ENCODE measurements at regions not wholly inside any gene's neighbourhood (a gene's known extent, or its start where the extent isn't known, plus 50 kb on each side); places are given as distances from the start of the nearest gene placed in this dataset.
"Not testable (repeated sequence)": the region's sequence is repeated elsewhere in the genome, so short reads cannot be mapped to it uniquely, and the experiment has no call there.

GRCh38 chr3:27637346-27637995, 84.7 kb downstream of the EOMES start:
- Histone ChIP-seq H3K4ac (ENCODE audit: low read depth, low read length) (no peak overlapping the region), H3K27me3 (ENCODE audit: insufficient read depth, low read length) (no peaks in the 10 kb centered on the region), H3K79me1 (ENCODE audit: insufficient read depth, low read depth, low read length, poor library complexity, severe bottlenecking) (no peaks in the 10 kb centered on the region), H2BK20ac (ENCODE audit: low read depth, low read length, poor library complexity, severe bottlenecking) (no peak overlapping the region), H3K79me2 (ENCODE audit: insufficient read depth, low read length) (no peaks in the 10 kb centered on the region), H2AK5ac (ENCODE audit: insufficient read length, low read length) (no peak overlapping the region), H3K9ac (ENCODE audit: extremely low read depth, insufficient read length, low read length) (no peak overlapping the region), H2BK5ac (ENCODE audit: insufficient read length, low read length) (no peak overlapping the region), H3K23me2 (ENCODE audit: insufficient read length, low read depth, low read length, poor library complexity, severe bottlenecking) (no peaks in the 10 kb centered on the region), H3K14ac (ENCODE audit: insufficient read depth, low read length) (no peak overlapping the region), H3K18ac (ENCODE audit: insufficient read length, low read depth, low read length) (no peak overlapping the region), H2BK12ac (ENCODE audit: insufficient read length, low read depth, low read length) (no peak overlapping the region), H3K56ac (ENCODE audit: insufficient read length, low read depth, low read length) (no peak overlapping the region), H4K8ac (replicated peaks; ENCODE audit: insufficient read length, low read depth, low read length) (no peak overlapping the region), H3K27ac (ENCODE audit: insufficient read length, low read depth, low read length) (no peak overlapping the region), H2AFZ (ENCODE audit: low read length) (no peak overlapping the region), H3T11ph (ENCODE audit: low read length) (no peak overlapping the region), H3K4me2 (ENCODE audit: insufficient read depth, insufficient read length, low read length) (no peak overlapping the region), H4K91ac (ENCODE audit: insufficient read length, low read depth, low read length) (no peak overlapping the region), H3K9me3 (ENCODE audit: control insufficient read depth, low read depth, low read length) (no peaks in the 10 kb centered on the region), H2BK15ac (ENCODE audit: low read depth, low read length) (no peak overlapping the region), H2BK120ac (ENCODE audit: low read depth, low read length, poor library complexity, severe bottlenecking) (no peak overlapping the region), H4K20me1 (ENCODE audit: control insufficient read depth, insufficient read depth, insufficient read length) (no peaks in the 10 kb centered on the region), H3K23ac (ENCODE audit: insufficient read length, low read depth, low read length) (no peak overlapping the region), H4K5ac (ENCODE audit: insufficient read length, low read depth, low read length) (no peak overlapping the region), H3K4me1 (ENCODE audit: insufficient read depth, low read length) (no peaks in the 10 kb centered on the region)
- peaks cover 18 to 22% of the 10 kb centered on the region in 2 experiments for H3K4me1 Mint-ChIP-seq
- no peak overlapping the region for H3K4me3 Mint-ChIP-seq
- no peak for DNase-seq
- H3K27ac Mint-ChIP-seq, result peak overlapping the region in 1 of 3 experiments; percentile 37; a peak in 1 of 7 replicates
- no CpG with 5 or more reads among the region's 9 CpGs for WGBS (ENCODE audit: extremely low coverage, insufficient read length, low lambda C conversion rate)
- no peaks in the 10 kb centered on the region for H3K9me3 Mint-ChIP-seq
- H3K27me3 Mint-ChIP-seq (ENCODE audit: low read depth), result peaks cover 11% of the 10 kb centered on the region
- TF ChIP-seq CTCF (conservative IDR thresholded peaks at IDR 0.05), result no peak
- H3K36me3 Mint-ChIP-seq (ENCODE audit: insufficient read depth in 1 of 3, low read depth in 3 of 3), result no peaks in the 10 kb centered on the region

GRCh38 chr3:27635006-27635405, 87.1 kb downstream of the EOMES start:
- not testable (repeated sequence) for H3K27me3 ChIP-seq (ENCODE audit: insufficient read depth, low read length); H3K4me1 ChIP-seq (ENCODE audit: insufficient read depth, low read length); H4K20me1 ChIP-seq (ENCODE audit: control insufficient read depth, insufficient read depth, insufficient read length); H3K23ac ChIP-seq (ENCODE audit: insufficient read length, low read depth, low read length); H4K8ac ChIP-seq (replicated peaks; ENCODE audit: insufficient read length, low read depth, low read length); H3K56ac ChIP-seq (ENCODE audit: insufficient read length, low read depth, low read length); H3K9me3 Mint-ChIP-seq; H2BK20ac ChIP-seq (ENCODE audit: low read depth, low read length, poor library complexity, severe bottlenecking); H2BK15ac ChIP-seq (ENCODE audit: low read depth, low read length); H3K36me3 Mint-ChIP-seq (ENCODE audit: insufficient read depth in 1 of 3, low read depth in 3 of 3); H4K91ac ChIP-seq (ENCODE audit: insufficient read length, low read depth, low read length); H3K79me2 ChIP-seq (ENCODE audit: insufficient read depth, low read length); H2BK5ac ChIP-seq (ENCODE audit: insufficient read length, low read length); H3K4ac ChIP-seq (ENCODE audit: low read depth, low read length); H3K27ac ChIP-seq (ENCODE audit: insufficient read length, low read depth, low read length); H3K4me3 Mint-ChIP-seq; H2BK120ac ChIP-seq (ENCODE audit: low read depth, low read length, poor library complexity, severe bottlenecking); H4K5ac ChIP-seq (ENCODE audit: insufficient read length, low read depth, low read length); H2BK12ac ChIP-seq (ENCODE audit: insufficient read length, low read depth, low read length); H3K27ac Mint-ChIP-seq; H2AFZ ChIP-seq (ENCODE audit: low read length); H3K18ac ChIP-seq (ENCODE audit: insufficient read length, low read depth, low read length); H3K23me2 ChIP-seq (ENCODE audit: insufficient read length, low read depth, low read length, poor library complexity, severe bottlenecking); H3T11ph ChIP-seq (ENCODE audit: low read length); H3K9me3 ChIP-seq (ENCODE audit: control insufficient read depth, low read depth, low read length); DNase-seq; H2AK5ac ChIP-seq (ENCODE audit: insufficient read length, low read length); H3K79me1 ChIP-seq (ENCODE audit: insufficient read depth, low read depth, low read length, poor library complexity, severe bottlenecking); H3K9ac ChIP-seq (ENCODE audit: extremely low read depth, insufficient read length, low read length); H3K4me2 ChIP-seq (ENCODE audit: insufficient read depth, insufficient read length, low read length); H3K14ac ChIP-seq (ENCODE audit: insufficient read depth, low read length)
- H3K4me1 Mint-ChIP-seq, result peaks cover 18 to 22% of the 10 kb centered on the region in 2 experiments
- no CpG with 5 or more reads among the region's 5 CpGs for WGBS (ENCODE audit: extremely low coverage, insufficient read length, low lambda C conversion rate)
- peaks cover 11% of the 10 kb centered on the region for H3K27me3 Mint-ChIP-seq (ENCODE audit: low read depth)
